GM23248 (cell line): ENCODE measurements at regions not wholly inside any gene's neighbourhood (a gene's known extent, or its start where the extent isn't known, plus 50 kb on each side); places are given as distances from the start of the nearest gene placed in this dataset.

ENCODE experiments used
- DNase-seq: peaks from one replicate; pipeline ENCODE4 v3.0.0-alpha.2; 2015
- H2AFZ ChIP-seq: fragments of 200-600 bp; sonication (generic); 2 replicates; pipeline ENCODE4 v1.6.1; 2016; ENCODE audit warnings: antibody characterized with exemption
- H3F3A ChIP-seq: fragments of 200-600 bp; sonication (generic); 2 replicates; pipeline ENCODE4 v1.6.1; 2016; ENCODE audit warnings: mild to moderate bottlenecking, antibody characterized with exemption, mixed run types; ENCODE audit not compliant: insufficient read depth
- H3K27ac ChIP-seq: fragments of 200-600 bp; sonication (generic); 2 replicates; pipeline ENCODE4 v1.5.1; 2016; ENCODE audit warnings: mild to moderate bottlenecking
- H3K27me3 ChIP-seq: fragments of 200-600 bp; sonication (generic); replicated peaks from 2 replicates; pipeline ENCODE4 v1.6.1; 2016; ENCODE audit warnings: mild to moderate bottlenecking; ENCODE audit not compliant: insufficient read depth
- H3K36me3 ChIP-seq: fragments of 200-600 bp; sonication (generic); 2 replicates; pipeline ENCODE4 v1.6.1; 2016; ENCODE audit warnings: low read depth, mild to moderate bottlenecking
- H3K4me1 ChIP-seq: fragments of 200-600 bp; sonication (generic); 2 replicates; pipeline ENCODE4 v1.6.1; 2016; ENCODE audit warnings: mild to moderate bottlenecking; ENCODE audit not compliant: insufficient read depth
- H3K4me2 ChIP-seq: fragments of 200-600 bp; sonication (generic); one replicate; pipeline ENCODE4 v1.6.1; 2016; ENCODE audit warnings: mild to moderate bottlenecking; ENCODE audit not compliant: unreplicated experiment
- H3K4me3 ChIP-seq: fragments of 200-600 bp; sonication (generic); 2 replicates; pipeline ENCODE4 v1.5.1; 2016; ENCODE audit warnings: mild to moderate bottlenecking
- H3K79me2 ChIP-seq: fragments of 200-600 bp; sonication (generic); 2 replicates; pipeline ENCODE4 v1.6.1; 2016; ENCODE audit warnings: mild to moderate bottlenecking; ENCODE audit not compliant: insufficient read depth
- H3K9ac ChIP-seq: fragments of 200-600 bp; sonication (generic); 2 replicates; pipeline ENCODE4 v1.6.1; 2016; ENCODE audit warnings: mild to moderate bottlenecking
- H3K9me2 ChIP-seq: fragments of 200-600 bp; sonication (generic); 2 replicates; pipeline ENCODE4 v1.6.1; 2016; ENCODE audit warnings: mixed run types, mild to moderate bottlenecking, moderate library complexity; ENCODE audit not compliant: insufficient read depth
- H3K9me3 ChIP-seq: fragments of 200-600 bp; sonication (generic); one replicate; pipeline ENCODE4 v1.6.1; 2017; ENCODE audit warnings: low read depth
- H4K20me1 ChIP-seq: fragments of 200-600 bp; sonication (generic); 2 replicates; pipeline ENCODE4 v1.6.0; 2016; ENCODE audit not compliant: insufficient read depth
- EZH2 ChIP-seq: fragments of 200-600 bp; sonication (generic); IDR thresholded peaks from 2 replicates; pipeline ENCODE4 v1.6.1; 2018; ENCODE audit warnings: antibody characterized with exemption, mild to moderate bottlenecking; ENCODE audit not compliant: insufficient read depth, poor library complexity, severe bottlenecking
- EZH2phosphoT487 ChIP-seq: fragments of 200-600 bp; sonication (generic); IDR thresholded peaks from 2 replicates; pipeline ENCODE4 v1.6.1; 2018; ENCODE audit warnings: antibody characterized with exemption, moderate library complexity, mild to moderate bottlenecking, low read depth; ENCODE audit not compliant: insufficient read depth
- WGBS, 2 experiments: methylation state at CpG; one replicate each; pipeline ENCODE4 v1.1.6; 2015 to 2017; ENCODE audit warnings: low lambda C conversion rate in 2 of 2, low coverage in 1 of 2; ENCODE audit errors: missing lambda C conversion rate in 2 of 2; 5-methylcytosine and 5-hydroxymethylcytosine counted together
- in situ Hi-C: fragments of 300-500 bp; cut with MboI; formaldehyde crosslinking; loops from 2 replicates; pipeline ENCODE4 v1.15.0; 2020

DNA sequence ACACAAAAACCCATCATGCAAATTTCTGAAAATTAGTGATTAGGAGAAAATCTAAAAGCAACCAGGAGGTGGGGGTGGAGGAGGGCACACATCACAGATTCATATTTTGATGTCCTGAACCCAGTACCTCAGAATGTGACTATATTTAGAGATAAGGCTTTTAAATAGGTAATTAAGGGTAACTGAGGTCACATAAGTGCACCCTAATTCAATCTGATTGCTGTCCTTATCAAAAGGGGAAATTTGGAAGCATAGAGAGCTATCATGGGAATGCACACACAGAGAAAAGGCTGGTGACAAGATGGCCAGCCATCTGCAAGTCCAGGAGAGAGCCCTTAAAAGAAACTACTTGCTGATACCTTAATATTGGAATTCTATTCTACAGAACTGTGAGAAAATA lies 281.8 kb upstream of the UGT8 start:
- H3K4me3 ChIP-seq, result no peak overlapping the region
- no peaks in the 10 kb centered on the region for H3K4me1 ChIP-seq
- in situ Hi-C loops, result no loop called here
- no peaks in the 10 kb centered on the region for H4K20me1 ChIP-seq
- 0 out of 2 replicates have a peak, but pooled peaks cover 3% of the 10 kb centered on the region for H3K9me2 ChIP-seq
- no peaks in the 10 kb centered on the region for H3K9me3 ChIP-seq
- no peak overlapping the region for H3K27ac ChIP-seq
- no peak for DNase-seq
- H2AFZ ChIP-seq, result no peak overlapping the region
- no peak for TF ChIP-seq EZH2
- TF ChIP-seq EZH2phosphoT487, result no peak
- no peak overlapping the region for H3K9ac ChIP-seq
- no peaks in the 10 kb centered on the region for H3K79me2 ChIP-seq
- H3F3A ChIP-seq, result no peaks in the 10 kb centered on the region
- no peak overlapping the region for H3K4me2 ChIP-seq
- H3K27me3 ChIP-seq, result no peaks in the 10 kb centered on the region
- H3K36me3 ChIP-seq, result no peaks in the 10 kb centered on the region; the same call in 1 of the 2 replicates

DNA sequence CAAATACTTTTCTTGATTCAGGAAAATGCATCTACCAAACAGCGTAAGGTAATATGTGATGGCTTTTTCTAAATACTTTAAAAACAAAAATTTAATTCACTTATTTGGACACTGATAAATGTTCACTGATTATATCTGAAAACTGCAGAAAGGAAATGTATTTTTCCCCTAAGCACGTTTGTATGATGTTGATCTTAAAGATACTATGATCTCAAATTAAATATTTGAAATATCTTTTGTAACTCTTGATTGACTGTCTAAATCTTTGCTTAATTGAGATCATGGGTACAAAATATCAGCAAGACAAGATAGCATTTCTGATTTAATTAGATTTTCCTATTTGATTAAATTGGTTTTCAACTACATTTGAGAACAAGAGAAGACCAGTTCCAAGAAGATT lies 281.0 kb upstream of the UGT8 start:
- no peak for DNase-seq
- Histone ChIP-seq H3K9ac (no peak overlapping the region), H3K4me1 (no peaks in the 10 kb centered on the region), H3K4me3 (no peak overlapping the region), H4K20me1 (no peaks in the 10 kb centered on the region), H3K27me3 (no peaks in the 10 kb centered on the region), H3F3A (no peaks in the 10 kb centered on the region), H3K36me3 (no peaks in the 10 kb centered on the region; the same call in 1 of the 2 replicates), H3K79me2 (no peaks in the 10 kb centered on the region), H2AFZ (no peak overlapping the region), H3K9me3 (no peaks in the 10 kb centered on the region), H3K4me2 (no peak overlapping the region), H3K9me2 (0 out of 2 replicates have a peak, but pooled peaks cover 3% of the 10 kb centered on the region), H3K27ac (no peak overlapping the region)
- TF ChIP-seq EZH2phosphoT487, result no peak
- TF ChIP-seq EZH2, result no peak
- in situ Hi-C loops, result no loop called here
- WGBS, 2 experiments, result 96 to 97% methylated on average over 2 of the region's 2 CpGs

DNA sequence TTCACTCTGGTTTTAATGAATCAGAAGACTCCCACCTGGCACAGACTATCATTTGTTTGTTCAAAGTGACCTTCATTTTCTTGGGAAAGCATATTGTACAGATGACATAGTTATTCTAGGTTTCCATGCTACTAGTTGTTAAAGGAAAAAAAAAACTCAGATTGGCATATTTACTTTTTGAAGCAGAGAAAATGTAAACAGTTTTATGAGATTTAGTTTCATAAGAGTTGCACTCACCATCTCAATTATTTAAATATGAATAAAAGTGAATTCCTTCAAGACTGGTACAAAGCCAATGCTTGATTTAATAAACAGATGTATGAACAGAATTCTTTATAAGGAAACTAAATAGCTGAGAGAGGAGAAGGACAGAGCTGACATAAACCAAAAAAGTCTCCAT lies 280.3 kb upstream of the UGT8 start:
- Histone ChIP-seq H3K27ac (no peak overlapping the region), H3K36me3 (no peaks in the 10 kb centered on the region; the same call in 1 of the 2 replicates), H3K9me3 (no peaks in the 10 kb centered on the region), H3K4me1 (no peaks in the 10 kb centered on the region), H3K9ac (no peak overlapping the region), H4K20me1 (no peaks in the 10 kb centered on the region), H3K9me2 (0 out of 2 replicates have a peak, but pooled peaks cover 3% of the 10 kb centered on the region), H3K79me2 (no peaks in the 10 kb centered on the region), H3K4me3 (no peak overlapping the region), H3K27me3 (no peaks in the 10 kb centered on the region), H3K4me2 (no peak overlapping the region), H3F3A (no peaks in the 10 kb centered on the region), H2AFZ (no peak overlapping the region)
- no peak for DNase-seq
- no peak for TF ChIP-seq EZH2
- no peak for TF ChIP-seq EZH2phosphoT487
- in situ Hi-C loops, result no loop called here

DNA sequence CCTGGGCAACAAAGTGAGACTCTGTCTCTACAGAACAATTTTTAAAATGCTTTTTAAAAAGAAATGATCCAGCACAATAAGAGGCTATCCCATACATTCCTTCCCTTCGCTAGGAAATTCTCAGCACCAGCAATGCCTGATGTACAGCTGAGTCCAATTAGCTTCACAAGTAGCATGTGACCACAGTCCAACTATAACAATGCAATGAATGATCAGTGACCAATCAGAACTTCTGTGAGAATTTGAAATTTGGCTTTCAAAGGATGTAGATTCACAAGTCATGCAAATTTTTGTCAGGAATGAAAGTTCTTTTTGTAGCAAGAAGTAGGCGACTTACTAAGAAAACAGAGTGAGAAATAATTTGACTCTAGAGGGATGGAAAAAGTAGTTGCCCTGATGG lies 278.5 kb upstream of the UGT8 start:
- WGBS, 2 experiments, result 79 to 84% methylated on average over 2 of the region's 2 CpGs
- in situ Hi-C loops, result no loop called here
- Histone ChIP-seq H3K9me3 (no peaks in the 10 kb centered on the region), H4K20me1 (no peaks in the 10 kb centered on the region), H3F3A (no peaks in the 10 kb centered on the region), H3K4me2 (no peak overlapping the region), H3K9ac (no peak overlapping the region), H3K27me3 (no peaks in the 10 kb centered on the region), H3K9me2 (0 out of 2 replicates have a peak, but pooled peaks cover 3% of the 10 kb centered on the region), H3K36me3 (no peaks in the 10 kb centered on the region; the same call in 1 of the 2 replicates), H3K79me2 (no peaks in the 10 kb centered on the region), H3K4me1 (no peaks in the 10 kb centered on the region), H3K4me3 (no peak overlapping the region), H3K27ac (no peak overlapping the region), H2AFZ (no peak overlapping the region)
- TF ChIP-seq EZH2phosphoT487, result no peak
- TF ChIP-seq EZH2, result no peak
- DNase-seq, result no peak

DNA sequence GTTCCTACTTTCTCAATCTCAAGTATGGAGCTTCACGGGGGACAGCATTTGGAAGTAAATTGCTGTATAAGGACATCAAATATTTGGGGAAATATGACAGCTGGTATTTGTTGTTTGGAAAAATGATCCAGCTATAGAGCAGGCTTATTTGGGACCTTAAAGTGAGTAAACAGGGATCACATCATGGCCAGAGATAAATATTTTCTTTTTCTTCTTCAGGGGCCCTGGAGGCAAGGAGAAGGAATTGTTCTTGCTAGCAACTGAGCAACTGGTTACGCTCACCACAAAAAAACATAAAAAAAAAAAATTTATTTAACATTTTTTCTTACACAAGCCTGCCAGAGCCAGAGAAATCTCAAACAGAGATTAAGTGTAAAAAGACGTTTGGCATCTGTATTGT lies 277.2 kb upstream of the UGT8 start:
- H3K27ac ChIP-seq, result no peak overlapping the region
- no peaks in the 10 kb centered on the region for H3F3A ChIP-seq
- TF ChIP-seq EZH2 (no peak), EZH2phosphoT487 (no peak)
- no peaks in the 10 kb centered on the region for H4K20me1 ChIP-seq
- H3K4me1 ChIP-seq, result no peaks in the 10 kb centered on the region
- in situ Hi-C loops, result no loop called here
- no peak overlapping the region; the same call in 1 of the 2 replicates for H2AFZ ChIP-seq
- 0 out of 2 replicates have a peak, but pooled peaks cover 3% of the 10 kb centered on the region for H3K9me2 ChIP-seq
- H3K27me3 ChIP-seq, result no peaks in the 10 kb centered on the region
- H3K4me3 ChIP-seq, result no peak overlapping the region
- no peak overlapping the region for H3K4me2 ChIP-seq
- H3K9me3 ChIP-seq, result no peaks in the 10 kb centered on the region
- no peaks in the 10 kb centered on the region for H3K79me2 ChIP-seq
- no peak overlapping the region for H3K9ac ChIP-seq
- H3K36me3 ChIP-seq, result no peaks in the 10 kb centered on the region; the same call in 1 of the 2 replicates
- no peak for DNase-seq
- 74 to 76% methylated on average over 3 of the region's 3 CpGs for WGBS, 2 experiments
